Sciatic nerve (tissue), 2 donors: ENCODE measurements at regions not wholly inside any gene's neighbourhood (a gene's known extent, or its start where the extent isn't known, plus 50 kb on each side); places are given as distances from the start of the nearest gene placed in this dataset.
A peak's percentile ranks its signal among the peaks of the same experiment; 100 is the strongest.

Experiments used
- ATAC-seq: fragments of 200-7000 bp; cut with Tn5 transposase; one replicate; pipeline ENCODE4 v1.9.1; 2020; ENCODE audit warnings: mild to moderate bottlenecking, moderate library complexity
- DNase-seq: peaks from one replicate; pipeline ENCODE4 v3.0.0-alpha.2; 2020; ENCODE audit warnings: low spot score
- intact Hi-C: fragments of 100-400 bp; cut with DNase I; formaldehyde crosslinking; loops from one replicate; pipeline ENCODE4 v1.14.2; 2022
- donor health status: DM: no; HTN: no; CAD: no.
- donor health status: DM: no; HTN: no; CAD: no.

DNA sequence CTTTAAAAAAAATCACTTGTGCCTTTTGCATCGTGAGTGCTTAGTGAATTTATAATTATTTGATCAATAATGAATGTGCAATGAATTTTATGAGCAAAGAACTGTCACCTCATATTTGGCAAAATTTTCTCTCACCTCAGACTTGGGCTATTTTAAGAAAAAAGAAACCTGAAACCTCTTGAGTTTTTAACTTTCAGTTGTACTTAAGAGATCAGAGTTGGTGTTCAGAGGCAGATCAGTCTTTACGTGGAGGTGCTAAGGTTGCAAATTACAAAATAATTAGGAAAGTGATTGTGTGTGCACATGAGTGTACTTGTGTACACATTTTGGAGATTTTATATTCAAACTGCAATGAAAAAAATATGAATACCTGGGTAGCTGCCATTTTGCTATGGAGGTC is 218.7 kb upstream of the RBFOX1 start:
- intact Hi-C loops: no loop called here
- no peak for ATAC-seq

DNA sequence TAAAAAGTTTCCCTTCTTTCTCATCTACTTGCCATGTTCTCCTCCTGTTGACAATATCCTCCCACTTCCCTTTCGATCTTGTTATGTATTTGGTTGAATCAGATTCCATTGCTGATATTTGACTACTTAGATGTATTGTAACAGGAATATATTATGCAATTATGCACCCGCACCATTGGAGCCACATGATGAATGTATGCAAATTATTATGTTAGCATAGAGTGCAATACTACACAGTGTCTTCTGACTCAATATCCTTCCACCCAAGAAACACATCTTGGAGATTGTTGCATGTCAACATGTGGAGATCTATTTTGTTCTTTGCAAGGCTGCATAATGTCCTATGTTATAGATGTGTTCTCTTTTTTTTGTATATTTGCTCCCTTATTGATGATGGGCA is 219.2 kb upstream of the RBFOX1 start:
- ATAC-seq: no peak
- intact Hi-C loops: no loop called here

More for the DNA sequence above, 218.7 kb upstream of the RBFOX1 start:
- DNase-seq: no peak

DNA sequence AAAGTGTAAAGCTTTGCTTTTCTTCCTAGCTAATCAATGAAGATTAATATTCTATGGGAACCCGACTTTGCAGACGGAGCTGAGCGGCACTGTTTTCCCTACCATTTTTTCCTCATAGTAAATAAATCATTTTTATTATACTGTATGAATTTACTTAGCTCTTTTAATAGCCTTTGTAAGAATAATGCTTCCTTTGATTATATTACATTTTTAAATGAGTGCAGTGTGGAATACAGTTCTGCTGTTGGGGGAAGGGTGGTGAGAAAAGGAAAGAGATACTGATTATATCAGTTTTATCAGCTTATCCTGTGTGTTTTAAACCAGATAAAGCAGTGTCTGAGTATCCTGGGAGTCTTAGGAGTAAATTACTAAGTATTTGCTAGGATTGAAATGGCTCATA is 221.4 kb upstream of the RBFOX1 start:
- no peak for ATAC-seq
- DNase-seq: no peak
- intact Hi-C loops: no loop called here

More for the DNA sequence above, 219.2 kb upstream of the RBFOX1 start:
- no peak for DNase-seq

DNA sequence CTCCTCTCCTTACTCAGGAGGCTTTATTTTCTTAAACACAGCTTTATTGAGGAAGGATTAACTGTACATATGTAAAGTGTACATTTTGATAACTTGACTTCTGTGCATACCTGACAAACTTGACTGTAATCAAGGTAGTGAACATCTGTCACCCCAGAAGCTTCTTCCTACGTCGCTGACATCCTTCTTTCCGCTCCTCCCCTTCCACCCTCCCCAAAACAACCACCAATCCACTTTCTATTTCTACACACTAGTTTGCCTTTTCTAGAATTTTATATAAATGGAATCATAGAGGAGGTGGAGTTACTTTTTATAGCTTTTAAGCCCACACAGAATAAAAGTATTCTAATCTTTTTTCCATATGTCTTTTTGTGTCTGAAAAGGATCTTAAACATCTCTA is 225.2 kb upstream of the RBFOX1 start:
- ATAC-seq: no peak
- intact Hi-C loops: no loop called here
- DNase-seq: no peak

DNA sequence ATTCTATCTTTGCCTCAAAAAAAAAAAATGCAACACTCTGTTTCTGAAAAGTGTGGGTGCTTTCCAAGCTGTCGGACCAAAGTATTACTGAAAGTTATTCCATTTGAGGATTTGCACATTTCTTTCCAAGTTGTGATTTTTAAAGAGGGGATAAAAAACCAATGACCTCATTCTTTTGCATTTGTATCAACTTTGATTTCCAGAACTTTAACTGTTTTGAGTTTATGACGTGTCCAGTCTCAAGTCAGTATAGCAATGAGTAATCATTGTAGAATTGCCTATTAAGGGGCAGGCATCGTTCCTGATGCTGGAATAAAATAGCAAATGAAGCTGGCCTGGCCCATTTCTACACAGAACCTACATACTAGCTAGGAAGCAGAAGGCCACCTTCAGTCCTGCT is 229.6 kb upstream of the RBFOX1 start:
- no peak for DNase-seq
- intact Hi-C loops: no loop called here
- ATAC-seq: no peak

DNA sequence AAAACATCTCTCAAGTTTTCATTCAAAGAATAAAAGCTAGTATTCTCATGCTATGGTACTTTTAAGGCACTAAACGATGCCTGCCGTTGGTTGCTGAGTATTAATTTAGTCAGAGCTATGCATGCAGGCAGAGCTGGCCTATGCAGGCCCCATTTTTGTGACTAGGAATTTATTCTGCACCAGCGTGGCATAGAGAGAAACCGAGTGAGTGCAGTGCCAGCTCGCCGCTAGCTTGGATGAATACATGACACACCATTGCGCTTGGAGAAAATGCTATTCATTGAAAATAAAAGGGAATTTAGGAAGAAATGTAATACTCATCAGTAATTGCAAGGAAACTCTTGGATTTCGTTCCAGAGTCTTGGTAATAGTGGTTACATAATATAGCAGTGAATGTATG is 231.6 kb upstream of the RBFOX1 start:
- ATAC-seq (no peak), DNase-seq (no peak)
- intact Hi-C loops: no loop called here

DNA sequence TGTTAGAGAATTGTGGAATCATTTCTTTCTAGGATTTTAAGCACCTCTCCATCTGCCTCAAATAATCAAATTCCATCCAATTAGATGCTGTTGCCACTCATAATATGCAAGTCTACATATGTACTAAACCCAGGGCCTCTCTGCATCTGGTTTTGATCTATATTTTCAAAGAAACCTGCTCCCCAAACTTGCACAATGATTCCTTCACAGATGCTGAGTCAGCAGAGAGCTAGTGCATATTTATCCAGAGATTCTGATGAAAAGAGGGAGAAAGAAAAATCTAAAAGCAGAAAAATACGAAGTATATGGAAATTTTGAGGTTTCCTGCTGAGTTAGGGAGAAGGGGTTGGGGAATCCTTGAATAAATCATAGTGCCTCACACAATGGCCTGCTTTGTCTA is 235.1 kb upstream of the RBFOX1 start:
- DNase-seq (no peak), ATAC-seq (no peak)
- intact Hi-C loops: no loop called here

DNA sequence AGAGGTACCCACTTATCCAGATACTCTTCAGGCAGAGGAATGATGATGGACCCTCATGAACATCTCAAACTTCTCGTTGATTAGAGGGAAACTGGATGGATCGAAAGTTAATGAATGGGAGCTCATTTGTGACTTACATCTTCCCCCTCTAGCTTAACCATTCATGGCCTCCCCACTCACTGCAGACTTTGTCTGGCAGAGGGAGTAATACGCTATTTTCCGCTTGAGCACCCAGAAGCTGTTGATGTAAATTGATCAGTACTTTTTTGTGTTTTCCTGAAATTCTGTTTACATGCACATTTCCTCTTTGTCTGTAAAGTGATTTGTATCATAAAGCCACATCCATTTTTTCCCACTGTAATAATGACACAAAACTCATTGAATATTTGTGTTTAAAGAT is 239.1 kb upstream of the RBFOX1 start:
- DNase-seq: no peak
- intact Hi-C loops: no loop called here
- no peak for ATAC-seq

DNA sequence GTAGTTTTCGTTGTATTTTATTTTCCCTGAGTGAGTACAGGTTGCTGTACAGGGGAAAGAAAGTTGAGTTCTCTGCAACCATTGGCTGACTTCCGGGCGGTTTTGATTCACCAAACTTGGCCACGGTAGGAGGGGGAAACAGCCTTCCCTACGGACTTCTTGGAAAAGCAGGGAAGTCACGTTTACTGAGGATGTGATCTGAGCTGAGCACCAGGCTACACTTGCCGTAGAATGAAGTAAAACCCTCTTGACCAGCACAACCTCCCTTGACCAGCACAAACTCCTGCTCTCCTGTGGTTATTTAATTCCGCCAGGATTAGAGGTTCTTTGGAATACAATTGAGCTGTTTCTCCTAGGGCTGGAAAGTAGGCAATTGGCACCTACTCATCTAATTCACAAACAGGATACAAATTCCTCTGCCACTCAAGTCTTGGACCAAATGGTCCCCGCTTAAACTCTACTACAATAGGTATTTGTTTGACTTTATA is 242.0 kb upstream of the RBFOX1 start:
- intact Hi-C loops: no loop called here
- no peak for ATAC-seq

DNA sequence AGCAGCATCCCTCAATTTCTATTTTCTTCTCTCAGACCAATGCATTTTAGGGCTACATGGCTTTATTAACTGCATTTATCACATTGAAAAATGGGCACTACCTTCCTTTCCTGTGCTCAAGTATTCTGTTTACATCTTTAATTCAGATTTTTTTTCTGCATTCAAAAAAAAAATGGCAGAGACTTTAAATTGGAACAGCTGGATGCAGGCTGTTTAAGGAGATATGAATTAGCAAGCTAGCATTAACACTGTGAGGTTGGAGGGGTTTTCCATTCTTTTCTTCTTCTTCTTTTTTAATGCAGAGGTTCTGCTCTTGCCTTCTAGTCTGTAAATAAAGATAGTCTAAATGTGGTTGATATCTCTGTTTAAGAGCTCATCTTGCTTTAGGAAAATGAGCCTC is 242.9 kb upstream of the RBFOX1 start:
- DNase-seq: no peak
- intact Hi-C loops: no loop called here
- ATAC-seq: no peak

More for the DNA sequence above, 242.0 kb upstream of the RBFOX1 start:
- DNase-seq: no peak

DNA sequence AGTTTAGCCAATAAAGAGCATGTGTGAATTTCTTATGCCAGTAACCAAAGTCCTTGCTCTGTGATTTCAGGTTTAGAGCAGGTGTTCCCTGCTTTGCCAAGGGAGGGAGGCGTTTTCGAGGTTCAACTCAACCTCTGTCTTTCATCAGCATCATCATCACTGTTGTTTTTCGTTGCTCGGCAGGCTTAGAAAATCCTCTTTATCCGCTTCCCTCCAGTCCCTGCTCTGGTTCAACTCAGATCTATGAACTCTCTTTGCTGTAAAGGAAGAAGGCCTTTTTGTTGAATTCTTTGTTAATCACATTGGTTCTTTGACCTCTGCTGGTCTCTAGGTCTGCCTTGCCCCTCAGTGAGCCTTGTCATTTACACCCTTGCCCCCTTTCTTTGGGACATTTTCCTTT is 243.9 kb upstream of the RBFOX1 start:
- DNase-seq (no peak), ATAC-seq (no peak)
- intact Hi-C loops: no loop called here

DNA sequence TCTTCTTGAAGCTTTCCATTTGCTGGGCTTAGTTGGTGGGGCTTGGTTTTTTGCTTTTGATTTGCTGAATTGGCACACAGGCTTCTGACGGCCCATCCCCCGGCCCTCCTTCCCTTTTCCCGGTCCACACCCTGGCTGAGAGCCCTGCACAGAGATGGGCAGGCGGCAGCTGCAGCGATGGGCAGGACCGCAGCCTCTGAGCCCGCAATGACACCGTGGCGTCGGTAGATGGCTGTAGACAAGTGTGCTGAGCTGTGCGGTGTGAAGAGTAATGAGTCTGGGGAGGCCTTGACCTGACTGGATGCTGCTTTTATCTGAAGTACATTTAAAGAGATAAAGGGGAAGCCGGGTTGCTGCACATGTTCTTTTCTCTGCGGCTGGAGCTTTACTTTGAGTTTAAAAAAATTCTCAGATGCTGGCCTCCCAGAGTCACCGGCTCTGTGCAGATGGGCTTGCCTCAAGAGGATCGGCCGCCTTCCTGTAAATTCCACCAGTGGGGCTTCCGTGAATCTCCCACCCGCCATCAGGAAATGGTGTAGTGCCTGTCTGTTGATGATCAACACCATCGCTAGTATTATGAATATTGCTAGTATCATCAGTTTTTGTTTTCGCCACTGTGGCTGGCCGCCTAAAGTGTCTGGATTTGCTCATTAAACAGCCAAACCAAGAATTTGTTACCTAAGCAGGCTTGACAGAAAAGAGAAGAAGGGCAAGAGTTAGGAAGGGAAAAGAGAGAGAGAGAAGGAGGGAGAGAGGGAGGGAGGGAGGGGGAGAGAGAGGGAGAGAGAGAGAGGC is 245.6 kb upstream of the RBFOX1 start:
- intact Hi-C loops: no loop called here
- peak; percentile 65 for ATAC-seq
- DNase-seq: peak; percentile 55

DNA sequence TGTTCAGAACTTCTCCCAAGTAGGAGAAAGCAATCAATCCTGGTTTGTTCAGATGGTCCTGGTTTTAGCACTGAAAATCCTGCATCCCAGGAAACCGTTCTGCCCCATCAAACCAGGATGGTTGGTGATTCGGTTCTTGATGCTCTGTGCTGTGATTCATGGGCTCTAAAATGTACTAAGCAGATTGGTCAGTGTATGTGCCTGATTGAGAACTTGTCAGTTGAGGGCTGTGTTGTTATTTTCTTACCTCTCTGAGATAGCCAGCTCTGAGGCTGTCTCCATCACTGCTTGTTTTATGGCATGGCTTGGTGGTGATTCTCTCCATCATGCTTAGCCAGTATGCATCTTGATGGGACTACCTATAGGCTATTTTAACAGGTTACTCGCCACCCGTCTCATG is 246.9 kb upstream of the RBFOX1 start:
- ATAC-seq: no peak
- DNase-seq: no peak
- intact Hi-C loops: no loop called here

DNA sequence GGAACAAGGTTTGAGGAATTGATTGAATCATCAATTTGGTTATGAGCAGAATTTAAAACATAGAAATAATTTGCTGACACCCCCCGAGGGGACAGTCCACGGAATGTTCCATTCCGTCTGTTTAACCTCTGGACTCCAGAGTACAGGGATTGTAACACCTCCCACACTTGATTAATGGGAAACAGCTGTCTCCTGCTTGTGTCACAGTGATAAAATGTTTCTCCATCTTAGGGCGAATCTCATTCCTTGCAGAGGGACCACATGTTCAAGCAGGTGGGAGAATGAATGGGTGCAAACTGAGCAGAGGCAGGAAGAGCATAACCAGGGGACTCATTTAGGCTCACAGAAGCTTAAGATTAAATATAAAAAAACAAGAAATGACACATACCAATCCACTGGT is 249.5 kb upstream of the RBFOX1 start:
- intact Hi-C loops: no loop called here
- DNase-seq: no peak
- no peak for ATAC-seq

DNA sequence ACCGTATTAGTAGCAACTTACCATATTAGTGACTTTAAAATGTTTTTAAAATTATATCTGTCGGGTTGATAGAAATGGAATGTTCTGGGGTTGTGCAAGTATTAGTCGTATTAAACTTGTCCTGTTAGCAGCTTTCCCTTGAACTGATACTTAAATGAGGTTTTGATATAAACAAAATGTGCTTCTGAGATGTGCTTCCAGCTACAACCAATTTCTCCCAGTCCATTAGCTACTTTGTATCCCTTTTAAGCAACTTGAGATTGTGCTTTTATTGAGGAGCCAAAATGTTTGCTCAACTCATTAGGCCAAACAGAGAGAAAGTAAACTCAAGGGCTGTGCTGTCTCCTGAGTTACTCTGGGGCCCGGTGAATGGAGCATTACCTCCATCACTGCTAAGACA is 255.0 kb upstream of the RBFOX1 start:
- no peak for ATAC-seq
- DNase-seq: no peak
- intact Hi-C loops: no loop called here

DNA sequence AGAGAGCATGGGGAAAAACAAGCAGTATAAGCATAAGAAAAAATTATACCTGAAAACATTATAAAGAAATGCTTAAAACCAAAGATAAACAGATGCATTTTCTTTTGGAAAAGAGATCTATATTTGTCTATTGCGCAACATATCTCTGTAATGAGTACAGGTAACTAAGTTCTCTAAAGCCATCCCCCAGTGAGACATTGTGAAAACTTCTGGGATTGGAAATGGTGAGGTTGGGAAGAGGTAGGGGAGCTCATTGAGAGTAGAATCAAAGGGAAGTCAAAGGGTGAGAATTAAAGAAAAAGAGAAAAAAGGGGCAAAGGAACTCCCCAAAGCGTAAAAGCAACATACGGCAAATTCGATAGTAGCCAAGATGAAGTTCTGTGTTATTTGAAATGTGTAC is 257.9 kb upstream of the RBFOX1 start:
- DNase-seq (no peak), ATAC-seq (no peak)
- intact Hi-C loops: no loop called here

DNA sequence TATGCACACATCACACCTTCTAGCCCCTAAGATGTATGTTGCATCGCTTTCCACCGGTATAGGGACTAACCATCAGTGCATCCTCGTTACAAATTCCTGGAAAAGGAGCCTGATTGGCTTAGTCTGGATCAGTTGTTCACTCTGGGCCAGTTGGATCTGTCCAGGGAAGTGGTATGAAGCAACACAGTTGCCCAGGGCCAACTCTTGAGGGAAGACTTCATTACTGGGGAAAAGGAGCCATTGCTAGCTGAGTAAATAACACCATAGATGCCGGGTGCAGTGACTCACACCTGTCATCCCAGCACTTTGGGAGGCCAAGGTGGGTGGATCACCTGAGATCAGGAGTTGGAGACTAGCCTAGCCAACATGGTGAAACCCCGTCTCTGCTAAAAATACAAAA is 275.2 kb upstream of the RBFOX1 start:
- intact Hi-C loops: no loop called here
- ATAC-seq: no peak
- no peak for DNase-seq

DNA sequence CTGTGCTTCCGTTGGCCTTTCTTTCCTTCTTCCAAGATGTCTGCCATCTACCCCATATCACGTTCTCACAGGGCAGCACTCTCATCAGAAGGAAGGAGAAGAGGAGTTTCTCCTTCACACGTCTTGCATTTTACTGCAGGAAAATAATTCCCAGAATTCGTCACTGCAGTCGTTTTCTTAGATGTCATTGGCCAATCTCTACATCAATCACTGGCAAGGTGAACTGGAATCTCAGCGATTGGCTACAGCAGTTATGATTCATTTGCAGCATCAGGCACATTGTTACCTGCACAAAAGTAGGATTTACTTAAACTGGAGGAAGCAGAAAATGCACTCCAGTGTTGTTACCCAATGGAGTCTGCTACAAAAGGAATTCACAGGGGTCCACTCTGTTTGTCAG is 277.2 kb upstream of the RBFOX1 start:
- ATAC-seq (no peak), DNase-seq (no peak)
- intact Hi-C loops: no loop called here

DNA sequence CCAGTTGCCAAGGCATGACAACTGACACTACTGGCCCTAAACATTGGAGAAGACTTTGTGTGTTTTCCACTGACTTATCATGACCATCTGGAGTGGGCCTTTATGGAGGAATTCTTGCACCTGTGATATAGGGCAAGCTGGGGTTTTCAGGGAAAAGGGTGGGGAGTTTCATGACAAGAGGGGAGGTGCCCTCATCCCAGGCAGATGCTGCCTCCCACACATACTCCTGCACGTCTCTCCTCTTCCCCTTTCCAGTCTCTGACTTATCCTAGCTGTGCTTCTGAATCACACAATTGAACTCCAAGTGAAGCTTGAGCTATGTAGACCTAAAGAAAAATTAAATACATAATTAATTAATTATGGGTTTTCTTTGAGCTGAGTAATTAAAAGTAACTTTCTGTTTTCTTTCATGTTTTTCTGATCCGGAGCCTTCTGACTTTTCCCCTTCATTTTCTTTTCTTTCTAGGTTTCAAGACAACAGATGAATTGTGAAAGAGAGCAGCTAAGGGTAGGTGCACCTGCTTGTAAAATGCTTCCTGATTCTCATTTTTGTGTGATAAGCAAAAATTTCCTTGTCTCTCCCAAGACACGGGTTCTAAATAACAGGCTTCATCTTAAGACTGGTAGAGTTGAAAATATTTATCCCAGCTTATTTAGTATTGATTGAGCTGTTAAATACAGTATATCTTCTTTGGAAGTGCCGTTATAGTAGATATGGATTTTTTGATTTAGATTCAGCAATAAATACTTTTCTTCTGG is 280.9 kb upstream of the RBFOX1 start:
- intact Hi-C loops: no loop called here
- no peak for ATAC-seq
- no peak for DNase-seq

DNA sequence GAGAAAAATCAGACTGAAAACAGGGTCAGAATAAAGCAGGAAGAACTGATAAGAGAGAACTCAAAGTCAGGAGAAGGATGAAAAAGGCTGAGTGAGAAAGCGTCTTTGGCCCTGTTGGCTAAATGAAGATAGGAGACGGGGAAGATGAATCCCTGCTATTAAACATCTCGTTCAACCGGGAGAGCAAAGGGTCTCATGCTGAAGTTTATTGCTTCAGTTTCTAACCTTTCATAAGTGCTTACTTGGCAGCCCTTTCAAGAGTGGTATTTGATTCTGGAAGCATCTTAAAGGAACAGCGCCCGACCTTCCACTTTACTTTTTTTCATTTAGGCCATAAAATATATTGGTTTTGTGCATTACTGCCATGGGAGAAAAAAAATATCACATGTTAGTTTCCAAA is 288.3 kb upstream of the RBFOX1 start:
- intact Hi-C loops: no loop called here
- DNase-seq (no peak), ATAC-seq (no peak)

DNA sequence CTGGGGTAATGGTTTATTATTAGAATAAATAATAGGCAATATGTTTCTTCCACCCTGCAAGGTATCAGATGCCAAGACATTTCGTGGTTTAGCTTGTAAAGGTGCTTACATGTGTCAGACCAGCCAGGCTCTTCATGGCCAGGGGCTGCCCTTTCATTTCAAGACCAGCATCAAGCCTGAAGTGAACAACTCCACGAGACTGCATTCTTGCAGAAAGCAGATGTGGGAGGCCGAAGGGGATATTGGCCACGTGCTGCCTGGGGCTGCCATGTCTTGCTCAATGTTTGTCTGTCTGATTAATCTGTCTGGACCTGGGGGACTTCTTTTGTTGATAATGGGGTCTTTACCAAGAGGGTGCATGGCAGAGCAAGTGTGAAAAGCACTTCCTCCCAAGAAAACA is 294.2 kb upstream of the RBFOX1 start:
- intact Hi-C loops: no loop called here

More for the DNA sequence above, 294.2 kb upstream of the RBFOX1 start:
- no peak for DNase-seq
- no peak for ATAC-seq
